H9 (cell line): ENCODE measurements at regions not wholly inside any gene's neighbourhood (a gene's known extent, or its start where the extent isn't known, plus 50 kb on each side); places are given as distances from the start of the nearest gene placed in this dataset.

Source experiments
- DNase-seq: peaks from one replicate; pipeline ENCODE4 v3.0.0-alpha.2; 2017
- H2AFZ ChIP-seq: one replicate; pipeline ENCODE4 v1.6.1; 2013; ENCODE audit warnings: mild to moderate bottlenecking, low read length, control low read depth, moderate library complexity
- H2AK5ac ChIP-seq: 2 replicates; pipeline ENCODE4 v1.6.1; 2013; ENCODE audit warnings: low read length, control low read depth, mixed read lengths; ENCODE audit not compliant: insufficient read length
- H2BK120ac ChIP-seq: one replicate; pipeline ENCODE4 v1.6.1; 2013; ENCODE audit warnings: low read depth, mild to moderate bottlenecking, low read length, control low read depth, inconsistent platforms; ENCODE audit not compliant: poor library complexity, severe bottlenecking
- H2BK12ac ChIP-seq: 2 replicates; pipeline ENCODE4 v1.6.1; 2013; ENCODE audit warnings: low read length, control low read depth, mixed read lengths, low read depth; ENCODE audit not compliant: insufficient read length
- H2BK15ac ChIP-seq: 2 replicates; pipeline ENCODE4 v1.6.1; 2013; ENCODE audit warnings: low read depth, low read length, control low read depth
- H2BK20ac ChIP-seq: one replicate; pipeline ENCODE4 v1.6.1; 2013; ENCODE audit warnings: low read depth, mild to moderate bottlenecking, low read length, control low read depth, inconsistent platforms; ENCODE audit not compliant: poor library complexity, severe bottlenecking
- H2BK5ac ChIP-seq: 2 replicates; pipeline ENCODE4 v1.6.1; 2013; ENCODE audit warnings: low read length, control low read depth, mixed read lengths; ENCODE audit not compliant: insufficient read length
- H3K14ac ChIP-seq: 2 replicates; pipeline ENCODE4 v1.6.1; 2013; ENCODE audit warnings: low read length, control low read depth; ENCODE audit not compliant: insufficient read depth
- H3K18ac ChIP-seq: 2 replicates; pipeline ENCODE4 v1.6.1; 2013; ENCODE audit warnings: low read depth, mild to moderate bottlenecking, mixed read lengths, low read length, control low read depth; ENCODE audit not compliant: insufficient read length
- H3K23ac ChIP-seq: 2 replicates; pipeline ENCODE4 v1.6.1; 2013; ENCODE audit warnings: low read length, control low read depth, mixed read lengths, low read depth; ENCODE audit not compliant: insufficient read length
- H3K23me2 ChIP-seq: 2 replicates; pipeline ENCODE4 v1.6.1; 2013; ENCODE audit warnings: low read depth, mild to moderate bottlenecking, mixed read lengths, low read length, control low read depth; ENCODE audit not compliant: insufficient read length, poor library complexity, severe bottlenecking
- H3K27ac ChIP-seq: 2 replicates; pipeline ENCODE4 v1.5.1; 2013; ENCODE audit warnings: low read length, control low read depth, mixed read lengths, low read depth; ENCODE audit not compliant: insufficient read length
- H3K27me3 ChIP-seq: 2 replicates; pipeline ENCODE4 v1.6.1; 2013; ENCODE audit warnings: low read length, control low read depth, inconsistent platforms; ENCODE audit not compliant: insufficient read depth
- H3K4ac ChIP-seq: 2 replicates; pipeline ENCODE4 v1.6.1; 2013; ENCODE audit warnings: low read depth, mild to moderate bottlenecking, control low read depth, inconsistent platforms, low read length, moderate library complexity
- H3K4me1 ChIP-seq: 2 replicates; pipeline ENCODE4 v1.6.1; 2013; ENCODE audit warnings: low read length, control low read depth, inconsistent platforms; ENCODE audit not compliant: insufficient read depth
- H3K4me2 ChIP-seq: 2 replicates; pipeline ENCODE4 v1.6.1; 2013; ENCODE audit warnings: low read length, control low read depth, mixed read lengths; ENCODE audit not compliant: insufficient read length, insufficient read depth
- H3K56ac ChIP-seq: 2 replicates; pipeline ENCODE4 v1.6.1; 2013; ENCODE audit warnings: low read depth, mild to moderate bottlenecking, mixed read lengths, low read length, control low read depth; ENCODE audit not compliant: insufficient read length
- H3K79me1 ChIP-seq: 2 replicates; pipeline ENCODE4 v1.6.1; 2013; ENCODE audit warnings: low read depth, mild to moderate bottlenecking, moderate library complexity, low read length, control low read depth, inconsistent platforms; ENCODE audit not compliant: insufficient read depth, poor library complexity, severe bottlenecking
- H3K79me2 ChIP-seq: 2 replicates; pipeline ENCODE4 v1.6.1; 2013; ENCODE audit warnings: low read length, control low read depth, inconsistent platforms; ENCODE audit not compliant: insufficient read depth
- H3K9ac ChIP-seq: 2 replicates; pipeline ENCODE4 v1.6.1; 2013; ENCODE audit warnings: low read length, control low read depth, mixed read lengths; ENCODE audit not compliant: insufficient read length; ENCODE audit errors: extremely low read depth
- H3K9me3 ChIP-seq: one replicate; pipeline ENCODE4 v1.6.1; 2013; ENCODE audit warnings: low read depth, low read length, inconsistent platforms; ENCODE audit not compliant: control insufficient read depth
- H3T11ph ChIP-seq: one replicate; pipeline ENCODE4 v1.6.1; 2013; ENCODE audit warnings: mild to moderate bottlenecking, low read length, control low read depth, inconsistent platforms
- H4K20me1 ChIP-seq: one replicate; pipeline ENCODE4 v1.6.1; 2013; ENCODE audit not compliant: control insufficient read depth, insufficient read length, insufficient read depth
- H4K5ac ChIP-seq: 2 replicates; pipeline ENCODE4 v1.6.1; 2013; ENCODE audit warnings: low read depth, mild to moderate bottlenecking, mixed read lengths, low read length, control low read depth; ENCODE audit not compliant: insufficient read length
- H4K8ac ChIP-seq: replicated peaks from 2 replicates; pipeline ENCODE4 v1.6.1; 2013; ENCODE audit warnings: low read length, control low read depth, mixed read lengths, low read depth; ENCODE audit not compliant: insufficient read length
- H4K91ac ChIP-seq: 2 replicates; pipeline ENCODE4 v1.6.1; 2013; ENCODE audit warnings: low read depth, mild to moderate bottlenecking, moderate library complexity, mixed read lengths, low read length, control low read depth; ENCODE audit not compliant: insufficient read length
- H3K27ac Mint-ChIP-seq, 3 experiments: 2 replicates in 2 of 3; 3 replicates in 1 of 3; pipeline ENCODE4 v1.8.0; 2020 to 2021; ENCODE audit warnings: mixed read lengths in 3 of 3, mild to moderate bottlenecking in 1 of 3, moderate library complexity in 1 of 3
- H3K27me3 Mint-ChIP-seq: 2 replicates; pipeline ENCODE4 v1.8.0; 2021; ENCODE audit warnings: low read depth, mild to moderate bottlenecking, moderate library complexity, mixed read lengths
- H3K36me3 Mint-ChIP-seq, 3 experiments: 2 replicates in 2 of 3; 3 replicates in 1 of 3; pipeline ENCODE4 v1.8.0; 2020 to 2021; ENCODE audit warnings: low read depth in 3 of 3, mixed read lengths in 3 of 3; ENCODE audit not compliant: insufficient read depth in 1 of 3
- H3K4me1 Mint-ChIP-seq, 2 experiments: 2 replicates each; pipeline ENCODE4 v1.8.0; 2020; ENCODE audit warnings: mixed read lengths in 2 of 2
- H3K4me3 Mint-ChIP-seq, 2 experiments: 2 replicates in 1 of 2; 3 replicates in 1 of 2; pipeline ENCODE4 v1.8.0; 2020 to 2021; ENCODE audit warnings: mild to moderate bottlenecking in 2 of 2, mixed read lengths in 2 of 2, moderate library complexity in 1 of 2
- H3K9me3 Mint-ChIP-seq, 2 experiments: 2 replicates in 1 of 2; 3 replicates in 1 of 2; pipeline ENCODE4 v1.8.0; 2020; ENCODE audit warnings: mild to moderate bottlenecking in 2 of 2, mixed read lengths in 2 of 2, moderate library complexity in 1 of 2
- CTCF ChIP-seq: fragments of 200-600 bp; sonication (generic); conservative IDR thresholded peaks from 3 replicates; pipeline ENCODE4 v1.8.0; 2021; ENCODE audit warnings: antibody characterized with exemption, mild to moderate bottlenecking
- WGBS: extraction: QIAGEN DNeasy Blood & Tissue Kit; methylation state at CpG from one replicate; pipeline ENCODE4 v1.1.7; 2013; ENCODE audit warnings: missing lambda C conversion rate, low lambda C conversion rate, mixed read lengths; ENCODE audit not compliant: insufficient read length; ENCODE audit errors: extremely low coverage; 5-methylcytosine and 5-hydroxymethylcytosine counted together

GRCh38 chr14:28356819-28357218, 409.8 kb upstream of the FOXG1 start:
- Histone ChIP-seq H2BK120ac (no peak overlapping the region), H3K9ac (no peak overlapping the region), H2BK5ac (no peak overlapping the region), H3K27ac (no peak overlapping the region), H4K5ac (no peak overlapping the region), H2BK20ac (no peak overlapping the region), H2AFZ (no peak overlapping the region), H3K23me2 (no peaks in the 10 kb centered on the region), H4K91ac (no peak overlapping the region), H4K20me1 (no peaks in the 10 kb centered on the region), H3K56ac (no peak overlapping the region), H3K4ac (no peak overlapping the region), H3K9me3 (no peaks in the 10 kb centered on the region), H3K14ac (no peak overlapping the region), H3K23ac (no peak overlapping the region), H4K8ac (no peak overlapping the region), H3K4me2 (no peak overlapping the region), H3K79me2 (no peaks in the 10 kb centered on the region), H3K79me1 (no peaks in the 10 kb centered on the region), H2BK12ac (no peak overlapping the region), H3K4me1 (no peaks in the 10 kb centered on the region), H3K27me3 (no peaks in the 10 kb centered on the region), H2AK5ac (no peak overlapping the region), H3T11ph (no peak overlapping the region), H2BK15ac (no peak overlapping the region), H3K18ac (no peak overlapping the region)
- WGBS: no CpG with 5 or more reads among the region's 1 CpG
- no peak for TF ChIP-seq CTCF
- Mint-ChIP-seq H3K4me3 (no peak overlapping the region), H3K27ac (no peak overlapping the region), H3K9me3 (peaks cover 12 to 22% of the 10 kb centered on the region in 2 experiments), H3K4me1 (no peaks in the 10 kb centered on the region), H3K36me3 (peaks cover 0 to 14% (median 9%) of the 10 kb centered on the region in 3 experiments; a peak in 5 of 7 replicates), H3K27me3 (no peaks in the 10 kb centered on the region)
- no peak for DNase-seq
